ENCODE measurements at regions not wholly inside any gene's neighbourhood (a gene's known extent, or its start where the extent isn't known, plus 50 kb on each side); places are given as distances from the start of the nearest gene placed in this dataset.

GRCh38 chr15:95840004-95840403 is 490.5 kb upstream of the NR2F2 start:
- no peak overlapping the region for H3K4me3 ChIP-seq (ENCODE audit: low read length)
- DNase-seq (ENCODE audit: low read depth): no peak
- TF ChIP-seq CTCF (conservative IDR thresholded peaks at IDR 0.05; ENCODE audit: low read depth, low read length): no peak

GRCh38 chr15:95840855-95841254 is 489.6 kb upstream of the NR2F2 start:
- TF ChIP-seq CTCF (conservative IDR thresholded peaks at IDR 0.05; ENCODE audit: low read depth, low read length): no peak
- H3K4me3 ChIP-seq (ENCODE audit: low read length): no peak overlapping the region
- no peak for DNase-seq (ENCODE audit: low read depth)

- no peak for DNase-seq (ENCODE audit: low read depth)
- H3K4me3 ChIP-seq (ENCODE audit: low read length): no peak overlapping the region
- no peak for TF ChIP-seq CTCF (conservative IDR thresholded peaks at IDR 0.05; ENCODE audit: low read depth, low read length)
These were observed 487.9 kb upstream of the NR2F2 start for GRCh38 chr15:95842576-95842975.

- TF ChIP-seq CTCF (conservative IDR thresholded peaks at IDR 0.05; ENCODE audit: low read depth, low read length): no peak
- no peak overlapping the region for H3K4me3 ChIP-seq (ENCODE audit: low read length)
- DNase-seq (ENCODE audit: low read depth): no peak
These were observed 487.1 kb upstream of the NR2F2 start for GRCh38 chr15:95843241-95843910.

- TF ChIP-seq CTCF (conservative IDR thresholded peaks at IDR 0.05; ENCODE audit: low read depth, low read length): no peak
- DNase-seq (ENCODE audit: low read depth): no peak
- H3K4me3 ChIP-seq (ENCODE audit: low read length): no peak overlapping the region
These were observed 484.5 kb upstream of the NR2F2 start for GRCh38 chr15:95845862-95846515.

- TF ChIP-seq CTCF (conservative IDR thresholded peaks at IDR 0.05; ENCODE audit: low read depth, low read length): no peak
- no peak for DNase-seq (ENCODE audit: low read depth)
- no peak overlapping the region for H3K4me3 ChIP-seq (ENCODE audit: low read length)
These were observed 482.4 kb upstream of the NR2F2 start for GRCh38 chr15:95848126-95848525.

- no peak for TF ChIP-seq CTCF (conservative IDR thresholded peaks at IDR 0.05; ENCODE audit: low read depth, low read length)
- no peak overlapping the region for H3K4me3 ChIP-seq (ENCODE audit: low read length)
These were observed 479.7 kb upstream of the NR2F2 start for GRCh38 chr15:95850837-95851236.

More at GRCh38 chr15:95850837-95851236, 479.7 kb upstream of the NR2F2 start:
- no peak for DNase-seq (ENCODE audit: low read depth)
